ENCODE measurements at regions not wholly inside any gene's neighbourhood (a gene's known extent, or its start where the extent isn't known, plus 50 kb on each side); places are given as distances from the start of the nearest gene placed in this dataset.

DNA sequence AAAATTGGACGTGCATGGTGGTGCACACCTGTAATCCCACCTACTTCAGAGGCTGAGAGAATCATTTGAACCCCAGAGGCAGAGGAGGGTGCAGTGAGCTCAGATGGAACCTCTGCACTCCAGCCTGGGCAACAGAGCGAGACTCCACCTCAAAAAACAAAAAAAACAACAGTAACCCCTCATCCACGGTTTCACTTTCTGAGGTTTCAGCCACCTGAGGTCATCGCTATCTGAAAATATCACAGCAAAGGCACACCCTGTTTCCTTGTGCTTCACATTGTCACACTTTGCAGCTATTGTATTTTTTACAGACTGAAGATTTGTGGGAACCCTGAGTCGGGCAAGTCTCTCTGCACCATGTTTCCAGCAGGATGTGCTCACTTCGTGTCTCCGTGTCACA lies 54.1 kb upstream of the FOXQ1 start:
- H3K27ac Mint-ChIP-seq (ENCODE audit: unreplicated experiment): no peak overlapping the region
- H3K9me3 Mint-ChIP-seq (ENCODE audit: low read depth, unreplicated experiment): no peaks in the 10 kb centered on the region
- intact Hi-C loops (cut with micrococcal nuclease; ENCODE audit: unreplicated experiment): no loop called here
- CTCF ChIA-PET: no interaction called here
- H3K4me3 Mint-ChIP-seq (ENCODE audit: low read depth, unreplicated experiment): no peak overlapping the region
- H3K36me3 Mint-ChIP-seq (ENCODE audit: insufficient read depth, unreplicated experiment): no peaks in the 10 kb centered on the region
- DNase-seq: no peak
- TF ChIP-seq, protein P1, sequence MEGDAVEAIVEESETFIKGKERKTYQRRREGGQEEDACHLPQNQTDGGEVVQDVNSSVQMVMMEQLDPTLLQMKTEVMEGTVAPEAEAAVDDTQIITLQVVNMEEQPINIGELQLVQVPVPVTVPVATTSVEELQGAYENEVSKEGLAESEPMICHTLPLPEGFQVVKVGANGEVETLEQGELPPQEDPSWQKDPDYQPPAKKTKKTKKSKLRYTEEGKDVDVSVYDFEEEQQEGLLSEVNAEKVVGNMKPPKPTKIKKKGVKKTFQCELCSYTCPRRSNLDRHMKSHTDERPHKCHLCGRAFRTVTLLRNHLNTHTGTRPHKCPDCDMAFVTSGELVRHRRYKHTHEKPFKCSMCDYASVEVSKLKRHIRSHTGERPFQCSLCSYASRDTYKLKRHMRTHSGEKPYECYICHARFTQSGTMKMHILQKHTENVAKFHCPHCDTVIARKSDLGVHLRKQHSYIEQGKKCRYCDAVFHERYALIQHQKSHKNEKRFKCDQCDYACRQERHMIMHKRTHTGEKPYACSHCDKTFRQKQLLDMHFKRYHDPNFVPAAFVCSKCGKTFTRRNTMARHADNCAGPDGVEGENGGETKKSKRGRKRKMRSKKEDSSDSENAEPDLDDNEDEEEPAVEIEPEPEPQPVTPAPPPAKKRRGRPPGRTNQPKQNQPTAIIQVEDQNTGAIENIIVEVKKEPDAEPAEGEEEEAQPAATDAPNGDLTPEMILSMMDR (IDR thresholded peaks at IDR 0.05; ENCODE audit: unreplicated experiment): no peak
- no TSS peak for BruUV-seq (replicated peaks)
- no peaks in the 10 kb centered on the region for H3K4me1 Mint-ChIP-seq (ENCODE audit: low read depth, unreplicated experiment)
- H3K27me3 Mint-ChIP-seq (ENCODE audit: unreplicated experiment): no peaks in the 10 kb centered on the region

DNA sequence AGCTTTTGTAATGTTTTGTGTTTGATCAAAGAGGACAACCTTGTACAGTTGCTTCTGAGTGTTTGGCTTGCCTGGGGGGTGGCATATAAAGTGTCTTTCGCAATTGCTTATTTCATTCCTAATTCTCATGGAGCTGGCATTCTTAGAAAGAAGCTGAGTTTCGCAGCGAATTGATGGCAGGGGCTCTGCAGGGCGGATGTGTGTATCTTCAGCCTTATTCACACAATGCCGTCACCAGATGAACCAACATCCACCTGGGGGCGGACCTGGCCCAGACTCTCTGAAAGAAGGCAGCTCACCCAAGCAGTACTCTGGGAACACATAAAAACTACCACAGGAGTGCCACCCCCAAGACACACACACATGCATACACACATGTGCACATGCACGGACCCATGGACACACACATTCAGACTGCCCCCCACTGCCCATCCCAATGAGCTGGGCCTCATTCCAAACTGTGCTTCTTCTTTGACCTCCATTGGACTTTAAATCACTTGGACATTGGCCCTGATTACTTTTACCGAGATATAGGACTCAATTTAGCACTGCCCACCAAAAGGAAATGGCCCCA lies 55.4 kb upstream of the FOXQ1 start:
- CTCF ChIA-PET: no interaction called here
- H3K36me3 Mint-ChIP-seq (ENCODE audit: insufficient read depth, unreplicated experiment): peaks cover 6% of the 10 kb centered on the region
- TF ChIP-seq, protein P1 (IDR thresholded peaks at IDR 0.05; ENCODE audit: unreplicated experiment): no peak
- intact Hi-C loops (cut with micrococcal nuclease; ENCODE audit: unreplicated experiment): no loop called here
- H3K4me3 Mint-ChIP-seq (ENCODE audit: low read depth, unreplicated experiment): no peak overlapping the region
- H3K27ac Mint-ChIP-seq (ENCODE audit: unreplicated experiment): no peak overlapping the region
- DNase-seq: no peak
- BruUV-seq (replicated peaks): no TSS peak
- H3K27me3 Mint-ChIP-seq (ENCODE audit: unreplicated experiment): no peaks in the 10 kb centered on the region
- H3K9me3 Mint-ChIP-seq (ENCODE audit: low read depth, unreplicated experiment): no peaks in the 10 kb centered on the region
- peaks cover under 1% of the 10 kb centered on the region for H3K4me1 Mint-ChIP-seq (ENCODE audit: low read depth, unreplicated experiment)

DNA sequence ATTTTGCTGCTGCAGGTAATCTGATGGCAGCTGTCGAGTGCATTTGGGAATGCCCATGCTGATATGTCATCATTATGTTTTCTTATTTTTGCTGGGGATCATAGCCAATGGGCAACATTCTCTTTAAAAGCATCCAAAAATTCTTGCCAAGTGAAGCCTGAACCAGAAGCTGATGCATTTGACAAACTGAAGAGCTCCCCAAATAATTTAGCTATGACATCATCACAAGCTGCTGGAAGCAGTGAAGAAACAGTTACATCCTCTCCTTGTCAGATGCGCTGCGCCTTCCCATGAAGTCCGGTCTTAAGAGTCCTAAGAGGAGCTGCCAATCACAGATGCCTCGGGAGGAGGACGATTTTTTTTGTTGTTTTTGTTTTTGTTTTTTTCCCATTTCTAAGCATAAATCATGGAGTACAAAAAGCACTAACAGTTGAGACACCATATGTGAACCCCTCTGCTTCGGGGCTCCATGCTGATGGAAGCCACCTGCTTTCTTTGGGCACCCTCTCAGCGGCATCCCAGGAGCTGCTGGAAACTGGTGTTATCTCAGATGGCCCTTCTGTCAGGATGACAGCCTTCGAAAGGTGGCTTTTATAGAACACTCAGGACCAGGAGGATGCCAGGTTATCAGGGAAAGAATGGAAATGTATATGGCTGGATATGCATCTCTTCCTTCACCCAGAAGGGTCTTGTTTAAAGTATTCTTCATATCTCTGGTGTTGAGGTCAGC lies 56.1 kb upstream of the FOXQ1 start:
- Mint-ChIP-seq H3K9me3 (ENCODE audit: low read depth, unreplicated experiment) (no peaks in the 10 kb centered on the region), H3K27me3 (ENCODE audit: unreplicated experiment) (no peaks in the 10 kb centered on the region), H3K27ac (ENCODE audit: unreplicated experiment) (no peak overlapping the region), H3K4me3 (ENCODE audit: low read depth, unreplicated experiment) (no peak overlapping the region), H3K36me3 (ENCODE audit: insufficient read depth, unreplicated experiment) (peaks cover 8% of the 10 kb centered on the region), H3K4me1 (ENCODE audit: low read depth, unreplicated experiment) (peaks cover 7% of the 10 kb centered on the region)
- intact Hi-C loops (cut with micrococcal nuclease; ENCODE audit: unreplicated experiment): no loop called here
- CTCF ChIA-PET: no interaction called here
- no peak for DNase-seq
- no TSS peak for BruUV-seq (replicated peaks)
- TF ChIP-seq, protein P1 (IDR thresholded peaks at IDR 0.05; ENCODE audit: unreplicated experiment): no peak

DNA sequence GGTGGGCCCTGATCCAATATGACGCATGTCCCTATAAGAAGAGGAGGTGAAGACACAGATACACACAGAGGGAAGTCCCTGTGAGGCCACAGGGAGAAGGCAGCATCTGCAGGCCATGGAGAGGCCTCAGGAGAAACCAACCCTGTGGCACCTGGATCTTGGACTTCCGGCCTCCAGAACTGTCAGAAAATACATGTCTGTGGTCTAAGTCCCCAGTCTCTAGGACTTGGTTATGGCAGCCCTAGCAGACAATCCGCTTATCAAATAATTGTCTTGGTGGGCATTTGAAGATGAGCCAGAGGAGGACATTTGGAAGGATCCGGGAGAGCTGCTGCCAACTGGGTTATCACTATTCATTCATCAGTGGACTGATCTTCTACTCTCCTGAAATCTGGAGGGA lies 57.6 kb upstream of the FOXQ1 start:
- TF ChIP-seq, protein P1 (IDR thresholded peaks at IDR 0.05; ENCODE audit: unreplicated experiment): no peak
- Mint-ChIP-seq H3K4me3 (ENCODE audit: low read depth, unreplicated experiment) (no peak overlapping the region), H3K9me3 (ENCODE audit: low read depth, unreplicated experiment) (no peaks in the 10 kb centered on the region), H3K27ac (ENCODE audit: unreplicated experiment) (no peak overlapping the region), H3K36me3 (ENCODE audit: insufficient read depth, unreplicated experiment) (peaks cover 8% of the 10 kb centered on the region), H3K4me1 (ENCODE audit: low read depth, unreplicated experiment) (peaks cover 17% of the 10 kb centered on the region), H3K27me3 (ENCODE audit: unreplicated experiment) (no peaks in the 10 kb centered on the region)
- no peak for DNase-seq
- no TSS peak for BruUV-seq (replicated peaks)
- CTCF ChIA-PET: no interaction called here
- intact Hi-C loops (cut with micrococcal nuclease; ENCODE audit: unreplicated experiment): no loop called here
